Erythroblast (primary cell): ENCODE measurements at regions not wholly inside any gene's neighbourhood (a gene's known extent, or its start where the extent isn't known, plus 50 kb on each side); places are given as distances from the start of the nearest gene placed in this dataset.

Source experiments
- GATA1 ChIP-seq: IDR thresholded peaks from 2 replicates; pipeline ENCODE4 v1.6.1; 2011; ENCODE audit warnings: low read depth, mild to moderate bottlenecking, control low read depth, low read length, moderate library complexity
- POLR2A ChIP-seq: IDR thresholded peaks from 2 replicates; pipeline ENCODE4 v1.6.1; 2011; ENCODE audit warnings: mild to moderate bottlenecking, low read length

GRCh38 chr6:151738267-151738666 lies 69.2 kb upstream of the ESR1 start:
- TF ChIP-seq GATA1: no peak
- TF ChIP-seq POLR2A: no peak
